HCT116 (cell line): ENCODE measurements at regions not wholly inside any gene's neighbourhood (a gene's known extent, or its start where the extent isn't known, plus 50 kb on each side); places are given as distances from the start of the nearest gene placed in this dataset.

ENCODE experiments used
- ATAC-seq: fragments of 200-7000 bp; cut with Tn5 transposase; 2 replicates; pipeline ENCODE4 v1.9.1; 2020; ENCODE audit warnings: mild to moderate bottlenecking, moderate library complexity
- BruUV-seq: library from RNA; stranded (reverse); fragments of 400-500 nt; replicated peaks from 2 replicates; lab custom pipeline; 2021; lab: Mats Ljungman, UMichigan
- CTCF ChIA-PET: fragments of 300-600 bp; sonication (Branson Sonifier 250); formaldehyde crosslinking; loops from one replicate; lab custom pipeline; 2021; ENCODE audit warnings: antibody characterized with exemption; lab: Charles Lee
- POLR2A ChIA-PET: fragments of 300-600, 350-600 bp; sonication (Branson Sonifier 250); formaldehyde crosslinking; loops from one replicate; lab custom pipeline; 2021; ENCODE audit warnings: antibody characterized with exemption; lab: Charles Lee
- RAD21 ChIA-PET, 2 experiments: fragments of 300-600 bp; sonication (Branson Sonifier 250); formaldehyde crosslinking; loops; one replicate each; lab custom pipeline; 2023; ENCODE audit warnings: low total read pairs in 2 of 2; ENCODE audit not compliant: uncharacterized antibody in 2 of 2, unreplicated experiment in 2 of 2, low non-redundant PET in 1 of 2; lab: Charles Lee
- DNase-seq: peaks from one replicate; pipeline ENCODE4 v3.0.0-alpha.2; 2010; ENCODE audit warnings: low read depth, low spot score
- H2AFZ ChIP-seq: fragments of 200-600 bp; shearing (Covaris generic), sonication (generic); 2 replicates; pipeline ENCODE4 v1.6.1; 2017; ENCODE audit warnings: low read depth, mixed run types, mixed read lengths, antibody characterized with exemption, low read length; ENCODE audit not compliant: poor library complexity, severe bottlenecking
- H3K27ac ChIP-seq: 2 replicates; pipeline ENCODE4 v1.5.1; 2012; ENCODE audit warnings: low read depth, low read length
- H3K27me3 ChIP-seq: fragments of 200-600 bp; sonication (generic); 2 replicates; pipeline ENCODE4 v1.6.1; 2016; ENCODE audit warnings: mixed run types, low read length, mixed read lengths; ENCODE audit not compliant: insufficient read depth
- H3K36me3 ChIP-seq, 2 experiments: fragments of 200-500 bp in 1 of 2; fragments of 200-600 bp in 1 of 2; sonication (Bioruptor generic) in 1 of 2; sonication (generic) in 1 of 2; 2 replicates each; pipeline versions ENCODE4 v1.5.1 to v1.6.1; 2014 to 2016; ENCODE audit warnings: low read length in 2 of 2, inconsistent platforms in 1 of 2, mixed read lengths in 1 of 2, mixed run types in 1 of 2; ENCODE audit not compliant: insufficient read depth in 2 of 2, control insufficient read depth in 1 of 2
- H3K4me1 ChIP-seq, 2 experiments: fragments of 200-600 bp in 1 of 2; sonication (generic) in 1 of 2; 2 replicates each; pipeline versions ENCODE4 v1.5.1 to v1.6.1; 2012 to 2017; ENCODE audit warnings: low read length in 2 of 2, inconsistent platforms in 1 of 2, mild to moderate bottlenecking in 1 of 2, mixed read lengths in 1 of 2, mixed run types in 1 of 2, moderate library complexity in 1 of 2; ENCODE audit not compliant: insufficient read depth in 2 of 2, control insufficient read depth in 1 of 2
- H3K4me2 ChIP-seq: fragments of 200-600 bp; sonication (generic); 2 replicates; pipeline ENCODE4 v1.6.1; 2017; ENCODE audit warnings: mixed run types, low read length, mixed read lengths
- H3K4me3 ChIP-seq, 2 experiments: fragments of 200-600 bp in 1 of 2; sonication (generic) in 1 of 2; replicated peaks in 1 of 2; 2 replicates each; pipeline ENCODE4 v1.5.1; 2011 to 2016; ENCODE audit warnings: low read length in 2 of 2, control low read depth in 1 of 2, low read depth in 1 of 2, mild to moderate bottlenecking in 1 of 2, mixed read lengths in 1 of 2, mixed run types in 1 of 2
- H3K79me2 ChIP-seq: fragments of 200-600 bp; sonication (generic); 2 replicates; pipeline ENCODE4 v1.6.1; 2017; ENCODE audit warnings: mild to moderate bottlenecking, mixed run types, low read length, moderate library complexity, mixed read lengths; ENCODE audit not compliant: insufficient read depth
- H3K9ac ChIP-seq: fragments of 200-600 bp; sonication (generic); 2 replicates; pipeline ENCODE4 v1.6.1; 2016; ENCODE audit warnings: low read length, mixed read lengths
- H3K9me2 ChIP-seq: fragments of 200-600 bp; sonication (generic), shearing (Covaris generic); 2 replicates; pipeline ENCODE4 v1.6.1; 2017; ENCODE audit warnings: mixed run types, mild to moderate bottlenecking, moderate library complexity; ENCODE audit not compliant: insufficient read depth
- H3K9me3 ChIP-seq, 2 experiments: fragments of 200-500 bp in 1 of 2; fragments of 200-600 bp in 1 of 2; sonication (Bioruptor generic) in 1 of 2; sonication (generic) in 1 of 2; 2 replicates each; pipeline ENCODE4 v1.6.1; 2014 to 2017; ENCODE audit warnings: low read length in 2 of 2, mixed read lengths in 2 of 2, inconsistent platforms in 1 of 2, low read depth in 1 of 2, mild to moderate bottlenecking in 1 of 2, mixed run types in 1 of 2, moderate library complexity in 1 of 2; ENCODE audit not compliant: control insufficient read depth in 1 of 2, insufficient read depth in 1 of 2
- H4K20me1 ChIP-seq: fragments of 200-600 bp; sonication (generic), shearing (Covaris generic); 2 replicates; pipeline ENCODE4 v1.6.1; 2017; ENCODE audit warnings: mixed run types, mild to moderate bottlenecking, moderate library complexity; ENCODE audit not compliant: insufficient read depth
- CEBPB ChIP-seq: IDR thresholded peaks from 2 replicates; pipeline ENCODE4 v1.6.1; 2012; ENCODE audit warnings: low read depth
- EGR1 ChIP-seq: IDR thresholded peaks from 2 replicates; pipeline ENCODE4 v1.6.1; 2012; ENCODE audit warnings: low read depth
- EZH2 ChIP-seq: fragments of 200-600 bp; sonication (generic); IDR thresholded peaks from 2 replicates; pipeline ENCODE4 v1.6.1; 2017; ENCODE audit warnings: antibody characterized with exemption, mixed run types
- ZNF274 ChIP-seq: fragments of 200-500 bp; sonication (Bioruptor generic); IDR thresholded peaks from 2 replicates; pipeline ENCODE4 v1.6.1; 2014; ENCODE audit warnings: mild to moderate bottlenecking, low read depth, low read length, inconsistent platforms
- intact Hi-C: fragments of 100-400 bp; cut with micrococcal nuclease; formaldehyde crosslinking; loops from 2 replicates; pipeline ENCODE4 v1.10.0; 2022

- DNase-seq, result no peak
- Histone ChIP-seq H3K9me2 (no peaks in the 10 kb centered on the region), H3K27ac (no peak overlapping the region), H3K27me3 (peaks cover 35% of the 10 kb centered on the region; the same call in 1 of the 2 replicates), H3K79me2 (no peaks in the 10 kb centered on the region)
- ChIA-PET RAD21 (no interaction called here), CTCF (no interaction called here), POLR2A (no interaction called here)
- no peak for TF ChIP-seq ZNF274
- no peak for TF ChIP-seq EGR1
- TF ChIP-seq EZH2, result no peak
- TF ChIP-seq, all 23 proteins: peak for 0
- no peak overlapping the region for H3K4me2 ChIP-seq
- BruUV-seq, result no TSS peak
- H3K36me3 ChIP-seq, result no peaks in the 10 kb centered on the region
- H3K4me3 ChIP-seq, result no peak overlapping the region
- peaks cover 2 to 7% of the 10 kb centered on the region in 2 experiments; a peak in 2 of 4 replicates for H3K4me1 ChIP-seq
- no peak for ATAC-seq
- H4K20me1 ChIP-seq, result no peaks in the 10 kb centered on the region
- no peak overlapping the region for H2AFZ ChIP-seq
- H3K9me3 ChIP-seq, result no peaks in the 10 kb centered on the region
- H3K9ac ChIP-seq, result no peak overlapping the region
- intact Hi-C loops, result no loop called here
Measured at GRCh38 chr20:21016751-21017150, 89.4 kb downstream of the LINC00237 start.

GRCh38 chr20:21014528-21014927, 91.6 kb downstream of the LINC00237 start:
- CTCF ChIA-PET, result no interaction called here
- H3K4me1 ChIP-seq, result peaks cover 2 to 7% of the 10 kb centered on the region in 2 experiments; a peak in 2 of 4 replicates
- no peaks in the 10 kb centered on the region for H4K20me1 ChIP-seq
- H3K9me3 ChIP-seq, result no peaks in the 10 kb centered on the region
- no peak overlapping the region for H3K9ac ChIP-seq
- no peak for DNase-seq
- no peak overlapping the region for H3K27ac ChIP-seq
- RAD21 ChIA-PET, result no interaction called here
- H3K4me3 ChIP-seq, result no peak overlapping the region
- POLR2A ChIA-PET, result no interaction called here
- intact Hi-C loops, result no loop called here
- no peaks in the 10 kb centered on the region for H3K79me2 ChIP-seq
- no peak for TF ChIP-seq CEBPB
- TF ChIP-seq, all 23 proteins: peak for 0
- Histone ChIP-seq H3K9me2 (no peaks in the 10 kb centered on the region), H3K27me3 (peaks cover 35% of the 10 kb centered on the region; the same call in 1 of the 2 replicates), H3K4me2 (no peak overlapping the region), H3K36me3 (no peaks in the 10 kb centered on the region), H2AFZ (no peak overlapping the region)
- BruUV-seq, result no TSS peak
- no peak for ATAC-seq
